ENCODE measurements at regions not wholly inside any gene's neighbourhood (a gene's known extent, or its start where the extent isn't known, plus 50 kb on each side); places are given as distances from the start of the nearest gene placed in this dataset.

- H3K4me3 ChIP-seq (ENCODE audit: low read depth, low read length) = no peak overlapping the region
- TF ChIP-seq, protein P1, sequence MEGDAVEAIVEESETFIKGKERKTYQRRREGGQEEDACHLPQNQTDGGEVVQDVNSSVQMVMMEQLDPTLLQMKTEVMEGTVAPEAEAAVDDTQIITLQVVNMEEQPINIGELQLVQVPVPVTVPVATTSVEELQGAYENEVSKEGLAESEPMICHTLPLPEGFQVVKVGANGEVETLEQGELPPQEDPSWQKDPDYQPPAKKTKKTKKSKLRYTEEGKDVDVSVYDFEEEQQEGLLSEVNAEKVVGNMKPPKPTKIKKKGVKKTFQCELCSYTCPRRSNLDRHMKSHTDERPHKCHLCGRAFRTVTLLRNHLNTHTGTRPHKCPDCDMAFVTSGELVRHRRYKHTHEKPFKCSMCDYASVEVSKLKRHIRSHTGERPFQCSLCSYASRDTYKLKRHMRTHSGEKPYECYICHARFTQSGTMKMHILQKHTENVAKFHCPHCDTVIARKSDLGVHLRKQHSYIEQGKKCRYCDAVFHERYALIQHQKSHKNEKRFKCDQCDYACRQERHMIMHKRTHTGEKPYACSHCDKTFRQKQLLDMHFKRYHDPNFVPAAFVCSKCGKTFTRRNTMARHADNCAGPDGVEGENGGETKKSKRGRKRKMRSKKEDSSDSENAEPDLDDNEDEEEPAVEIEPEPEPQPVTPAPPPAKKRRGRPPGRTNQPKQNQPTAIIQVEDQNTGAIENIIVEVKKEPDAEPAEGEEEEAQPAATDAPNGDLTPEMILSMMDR (IDR thresholded peaks at IDR 0.05; ENCODE audit: low read depth, low read length) = no peak
- TF ChIP-seq MAX (IDR thresholded peaks at IDR 0.05; ENCODE audit: low read depth, low read length) = no peak
- TF ChIP-seq POLR2A (IDR thresholded peaks at IDR 0.05; ENCODE audit: extremely low read depth, insufficient read length) = no peak
- no peak for TF ChIP-seq MYC (IDR thresholded peaks at IDR 0.05; ENCODE audit: low read depth, low read length)
- no peak for DNase-seq (ENCODE audit: low read depth)
Observed at GRCh38 chr2:211176514-211177141, 620.2 kb downstream of the CPS1 start.

GRCh38 chr2:211181626-211182025 lies 625.2 kb downstream of the CPS1 start:
- DNase-seq (ENCODE audit: low read depth) = no peak
- no peak for TF ChIP-seq MAX (IDR thresholded peaks at IDR 0.05; ENCODE audit: low read depth, low read length)

GRCh38 chr2:211187602-211188001 lies 631.2 kb downstream of the CPS1 start:
- DNase-seq (ENCODE audit: low read depth) = no peak
- no peak for TF ChIP-seq MYC (IDR thresholded peaks at IDR 0.05; ENCODE audit: low read depth, low read length)
- TF ChIP-seq POLR2A (IDR thresholded peaks at IDR 0.05; ENCODE audit: extremely low read depth, insufficient read length) = no peak
- no peak for TF ChIP-seq MAX (IDR thresholded peaks at IDR 0.05; ENCODE audit: low read depth, low read length)
- TF ChIP-seq, protein P1 (IDR thresholded peaks at IDR 0.05; ENCODE audit: low read depth, low read length) = no peak
- no peak overlapping the region for H3K4me3 ChIP-seq (ENCODE audit: low read depth, low read length)

More at GRCh38 chr2:211181626-211182025, 625.2 kb downstream of the CPS1 start:
- H3K4me3 ChIP-seq (ENCODE audit: low read depth, low read length) = no peak overlapping the region

- DNase-seq (ENCODE audit: low read depth) = no peak
- no peak overlapping the region for H3K4me3 ChIP-seq (ENCODE audit: low read depth, low read length)
- TF ChIP-seq MYC (IDR thresholded peaks at IDR 0.05; ENCODE audit: low read depth, low read length) (no peak), MAX (IDR thresholded peaks at IDR 0.05; ENCODE audit: low read depth, low read length) (no peak), POLR2A (IDR thresholded peaks at IDR 0.05; ENCODE audit: extremely low read depth, insufficient read length) (no peak)
- TF ChIP-seq, protein P1 (IDR thresholded peaks at IDR 0.05; ENCODE audit: low read depth, low read length) = no peak
Observed at GRCh38 chr2:211203986-211204385, 647.6 kb downstream of the CPS1 start.

DNA sequence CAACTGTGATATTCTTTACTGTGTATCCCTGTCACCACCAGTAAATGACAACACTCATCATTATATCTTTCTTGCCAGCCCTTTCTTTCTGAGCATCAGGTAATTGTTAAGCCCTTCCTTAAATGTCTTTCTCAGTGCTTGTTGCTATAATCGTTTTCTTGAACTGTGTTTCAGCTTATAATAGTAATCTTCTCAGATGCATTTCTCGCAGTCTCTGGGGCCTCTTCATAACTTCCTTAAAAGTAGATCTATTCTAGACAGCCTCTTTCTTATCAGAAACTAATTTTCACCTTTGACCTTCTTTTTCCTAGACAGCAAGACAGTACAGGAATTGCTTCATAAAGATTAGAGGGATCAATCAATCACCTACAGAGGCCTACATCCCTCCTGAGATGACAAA lies 648.1 kb downstream of the CPS1 start:
- TF ChIP-seq POLR2A (IDR thresholded peaks at IDR 0.05; ENCODE audit: extremely low read depth, insufficient read length) (no peak), MAX (IDR thresholded peaks at IDR 0.05; ENCODE audit: low read depth, low read length) (no peak), MYC (IDR thresholded peaks at IDR 0.05; ENCODE audit: low read depth, low read length) (no peak)
- TF ChIP-seq, protein P1 (IDR thresholded peaks at IDR 0.05; ENCODE audit: low read depth, low read length) = no peak
- DNase-seq (ENCODE audit: low read depth) = no peak
- H3K4me3 ChIP-seq (ENCODE audit: low read depth, low read length) = no peak overlapping the region

- no peak overlapping the region for H3K4me3 ChIP-seq (ENCODE audit: low read depth, low read length)
- TF ChIP-seq POLR2A (IDR thresholded peaks at IDR 0.05; ENCODE audit: extremely low read depth, insufficient read length) = no peak
- TF ChIP-seq, protein P1 (IDR thresholded peaks at IDR 0.05; ENCODE audit: low read depth, low read length) = no peak
- no peak for TF ChIP-seq MAX (IDR thresholded peaks at IDR 0.05; ENCODE audit: low read depth, low read length)
- TF ChIP-seq MYC (IDR thresholded peaks at IDR 0.05; ENCODE audit: low read depth, low read length) = no peak
- DNase-seq (ENCODE audit: low read depth) = no peak
Observed at GRCh38 chr2:211204902-211205301, 648.5 kb downstream of the CPS1 start.

All from NB4 (cell line).